SU-DHL-6 (cell line): ENCODE measurements at regions not wholly inside any gene's neighbourhood (a gene's known extent, or its start where the extent isn't known, plus 50 kb on each side); places are given as distances from the start of the nearest gene placed in this dataset.

Experiments
- H2AFZ ChIP-seq: fragments of 200-600 bp; sonication (generic); 2 replicates; pipeline ENCODE4 v1.6.1; 2014; ENCODE audit warnings: low read depth, mild to moderate bottlenecking, moderate library complexity, mixed read lengths, antibody characterized with exemption, low read length; ENCODE audit not compliant: severe bottlenecking
- H3F3A ChIP-seq: fragments of 200-600 bp; shearing (Covaris generic); 2 replicates; pipeline ENCODE4 v1.6.0; 2016; ENCODE audit warnings: antibody characterized with exemption, mild to moderate bottlenecking; ENCODE audit not compliant: insufficient read depth
- H3K27ac ChIP-seq: fragments of 200-600 bp; sonication (generic); 2 replicates; pipeline ENCODE4 v1.5.1; 2016; ENCODE audit warnings: low read depth, mild to moderate bottlenecking, low read length, moderate library complexity, mixed read lengths
- H3K27me3 ChIP-seq: fragments of 200-600 bp; sonication (generic), shearing (Covaris generic); 2 replicates; pipeline ENCODE4 v1.6.0; 2014; ENCODE audit warnings: mild to moderate bottlenecking, low read length
- H3K36me3 ChIP-seq: fragments of 200-600 bp; sonication (generic); 2 replicates; pipeline ENCODE4 v1.6.1; 2014; ENCODE audit warnings: mild to moderate bottlenecking, low read length, mixed read lengths
- H3K4me2 ChIP-seq: fragments of 300-600, 200-600 bp; shearing (Covaris generic), sonication (generic); 2 replicates; pipeline ENCODE4 v1.6.0; 2014; ENCODE audit warnings: low read length, low read depth, mild to moderate bottlenecking; ENCODE audit not compliant: poor library complexity, severe bottlenecking
- H3K4me3 ChIP-seq: fragments of 200-600 bp; sonication (generic); 2 replicates; pipeline ENCODE4 v1.5.1; 2014; ENCODE audit warnings: antibody characterized with exemption, low read length, mild to moderate bottlenecking, mixed read lengths; ENCODE audit not compliant: insufficient read depth, poor library complexity, severe bottlenecking
- H3K79me2 ChIP-seq: fragments of 200-600 bp; sonication (generic); 2 replicates; pipeline ENCODE4 v1.6.1; 2014; ENCODE audit warnings: mild to moderate bottlenecking, low read length, moderate library complexity; ENCODE audit not compliant: insufficient read depth
- H3K9ac ChIP-seq: fragments of 200-600 bp; sonication (generic); 2 replicates; pipeline ENCODE4 v1.7.0; 2014; ENCODE audit warnings: mild to moderate bottlenecking, low read length
- H3K9me2 ChIP-seq: fragments of 200-600 bp; sonication (generic); replicated peaks from 2 replicates; pipeline ENCODE4 v1.6.1; 2014; ENCODE audit warnings: low read length; ENCODE audit not compliant: insufficient read depth
- H3K9me3 ChIP-seq: fragments of 200-600 bp; sonication (generic); 2 replicates; pipeline ENCODE4 v1.6.1; 2014; ENCODE audit warnings: low read length, mixed read lengths; ENCODE audit not compliant: insufficient read depth
- H4K20me1 ChIP-seq: fragments of 200-600 bp; sonication (generic); 2 replicates; pipeline ENCODE4 v1.6.1; 2014; ENCODE audit warnings: low read depth, mild to moderate bottlenecking, antibody characterized with exemption, low read length, moderate library complexity, mixed read lengths
- CTCF ChIP-seq: fragments of 200-600 bp; sonication (generic); IDR thresholded peaks from one replicate; pipeline ENCODE4 v1.5.1; 2017; ENCODE audit warnings: antibody characterized with exemption, mild to moderate bottlenecking, low read length, moderate library complexity; ENCODE audit not compliant: insufficient read depth, poor library complexity, severe bottlenecking
- EZH2phosphoT487 ChIP-seq: fragments of 200-600 bp; sonication (generic), shearing (Covaris generic); conservative IDR thresholded peaks from 2 replicates; pipeline ENCODE4 v1.6.1; 2018; ENCODE audit warnings: mild to moderate bottlenecking, antibody characterized with exemption, low read length, moderate library complexity, mixed read lengths

GRCh38 chr19:33871605-33872004 is 74.9 kb downstream of the KCTD15 start:
- H3K27ac ChIP-seq: no peak overlapping the region
- no peak overlapping the region for H3K4me3 ChIP-seq
- no peaks in the 10 kb centered on the region for H3F3A ChIP-seq
- H3K79me2 ChIP-seq: no peaks in the 10 kb centered on the region
- H3K9me2 ChIP-seq: no peaks in the 10 kb centered on the region
- no peak overlapping the region for H2AFZ ChIP-seq
- no peak for TF ChIP-seq EZH2phosphoT487
- no peak for TF ChIP-seq CTCF
- no peaks in the 10 kb centered on the region for H3K36me3 ChIP-seq
- no peak overlapping the region for H3K9ac ChIP-seq
- no peak overlapping the region for H3K4me2 ChIP-seq
- no peaks in the 10 kb centered on the region for H3K27me3 ChIP-seq
- no peaks in the 10 kb centered on the region for H3K9me3 ChIP-seq
- H4K20me1 ChIP-seq: no peaks in the 10 kb centered on the region

- H3K4me2 ChIP-seq: no peak overlapping the region
- H3K9ac ChIP-seq: no peak overlapping the region
- no peak for TF ChIP-seq EZH2phosphoT487
- no peak for TF ChIP-seq CTCF
- no peaks in the 10 kb centered on the region for H3K79me2 ChIP-seq
- no peaks in the 10 kb centered on the region for H3K27me3 ChIP-seq
- no peaks in the 10 kb centered on the region for H3F3A ChIP-seq
- H4K20me1 ChIP-seq: no peaks in the 10 kb centered on the region
- H3K27ac ChIP-seq: no peak overlapping the region
- H3K36me3 ChIP-seq: no peaks in the 10 kb centered on the region
- H3K9me3 ChIP-seq: no peaks in the 10 kb centered on the region
- H3K4me3 ChIP-seq: no peak overlapping the region
- no peaks in the 10 kb centered on the region for H3K9me2 ChIP-seq
- H2AFZ ChIP-seq: no peak overlapping the region
Observed at GRCh38 chr19:33872445-33873320, 76.0 kb downstream of the KCTD15 start.

- no peak overlapping the region for H3K27ac ChIP-seq
- H3K79me2 ChIP-seq: no peaks in the 10 kb centered on the region
- H2AFZ ChIP-seq: no peak overlapping the region
- no peaks in the 10 kb centered on the region for H3F3A ChIP-seq
- H3K36me3 ChIP-seq: no peaks in the 10 kb centered on the region
- H4K20me1 ChIP-seq: no peaks in the 10 kb centered on the region
- H3K9me3 ChIP-seq: no peaks in the 10 kb centered on the region
- H3K9me2 ChIP-seq: no peaks in the 10 kb centered on the region
- TF ChIP-seq EZH2phosphoT487: no peak
- TF ChIP-seq CTCF: no peak
- H3K27me3 ChIP-seq: no peaks in the 10 kb centered on the region
- H3K4me3 ChIP-seq: no peak overlapping the region
- H3K4me2 ChIP-seq: no peak overlapping the region
- H3K9ac ChIP-seq: no peak overlapping the region
Observed at GRCh38 chr19:33875071-33875470, 78.4 kb downstream of the KCTD15 start.
